NCI-H2171 treated with DMSO at 0.1 percent for 48 hours (cell line): ENCODE measurements at regions not wholly inside any gene's neighbourhood (a gene's known extent, or its start where the extent isn't known, plus 50 kb on each side); places are given as distances from the start of the nearest gene placed in this dataset.

Experiments
- DNase-seq: peaks from one replicate; lab custom pipeline; 2025; lab: John Stamatoyannopoulos, UW

DNA sequence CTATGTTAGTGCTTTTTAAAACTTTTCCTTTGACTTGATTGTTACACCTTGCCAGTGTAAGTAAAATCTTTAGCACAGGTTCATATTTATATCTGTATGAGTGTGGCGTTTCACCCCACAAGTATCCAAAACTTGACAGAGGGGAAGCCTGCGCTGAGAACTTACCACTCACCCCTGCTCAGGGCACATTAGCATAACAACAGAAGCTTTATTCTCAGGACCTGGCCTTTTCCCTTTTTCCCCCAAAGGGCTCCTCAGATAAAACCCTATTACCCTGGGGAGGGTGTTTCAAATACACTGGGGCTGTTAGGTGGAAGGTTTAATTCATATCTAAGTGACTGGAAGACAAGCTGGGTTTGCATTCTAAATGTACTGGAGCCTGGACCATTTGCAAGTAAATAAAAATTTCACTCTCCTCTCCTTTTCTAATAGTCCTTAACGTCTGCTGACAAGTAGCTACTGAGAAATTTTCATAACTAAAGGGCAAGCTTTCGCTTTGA is 276.6 kb downstream of the RNF152 start:
- DNase-seq = no peak

DNA sequence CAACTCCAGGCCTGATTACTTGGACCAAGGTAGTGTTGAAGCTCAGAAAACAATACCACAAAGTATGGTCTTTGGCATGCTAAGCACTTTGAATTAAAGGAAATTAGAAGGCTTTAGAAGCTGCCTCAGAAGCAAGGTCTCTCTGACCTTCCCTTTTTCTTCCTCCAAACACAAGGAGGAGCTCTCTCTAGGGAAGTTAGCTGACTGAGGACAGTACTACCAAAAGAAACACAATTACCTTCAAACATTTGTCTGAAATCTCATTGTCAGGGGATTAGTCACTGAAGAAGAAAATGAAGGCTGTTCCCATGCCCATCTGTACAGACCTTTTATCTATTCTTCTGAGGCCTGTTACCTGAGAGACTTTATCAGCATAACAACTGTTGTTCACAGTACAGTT is 279.3 kb downstream of the CDH20 start:
- no peak for DNase-seq

DNA sequence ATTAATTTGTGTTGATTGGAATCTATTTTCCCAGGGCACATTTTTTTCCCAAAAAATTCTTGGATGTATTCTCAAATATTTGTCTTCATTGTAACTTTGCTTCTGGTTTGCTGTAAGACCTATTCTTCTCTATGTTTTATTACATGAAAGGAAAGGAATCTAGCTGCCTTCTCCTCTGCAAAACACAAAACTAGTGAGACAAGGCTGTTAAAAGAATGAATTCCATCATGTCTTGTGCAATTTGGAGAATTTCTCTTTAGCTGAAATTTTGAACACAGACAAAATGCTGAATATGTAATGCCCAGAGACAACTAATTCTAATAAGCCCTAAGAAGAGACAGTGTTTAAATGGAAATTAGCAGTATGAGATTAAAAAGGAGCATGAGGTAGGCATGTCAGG is 275.9 kb downstream of the CDH20 start:
- no peak for DNase-seq

DNA sequence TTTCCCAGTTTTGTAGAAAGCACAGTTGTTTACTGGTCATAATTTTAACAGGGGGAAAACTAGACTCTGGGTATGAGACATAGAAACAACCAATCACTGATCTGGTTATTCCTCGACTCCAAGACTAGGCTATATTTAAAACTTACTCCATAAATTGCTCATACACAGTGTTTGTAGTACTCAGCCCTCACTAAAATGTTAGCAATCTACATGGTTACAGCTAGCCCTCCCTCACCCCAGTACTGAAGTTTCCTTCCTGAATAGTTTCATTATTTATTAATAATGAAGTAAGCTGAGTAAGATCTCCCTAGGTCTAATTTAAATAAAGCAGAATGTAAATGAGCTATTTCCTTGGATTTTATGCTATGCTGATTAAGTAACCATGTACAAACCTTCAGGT is 275.1 kb downstream of the CDH20 start:
- no peak for DNase-seq

DNA sequence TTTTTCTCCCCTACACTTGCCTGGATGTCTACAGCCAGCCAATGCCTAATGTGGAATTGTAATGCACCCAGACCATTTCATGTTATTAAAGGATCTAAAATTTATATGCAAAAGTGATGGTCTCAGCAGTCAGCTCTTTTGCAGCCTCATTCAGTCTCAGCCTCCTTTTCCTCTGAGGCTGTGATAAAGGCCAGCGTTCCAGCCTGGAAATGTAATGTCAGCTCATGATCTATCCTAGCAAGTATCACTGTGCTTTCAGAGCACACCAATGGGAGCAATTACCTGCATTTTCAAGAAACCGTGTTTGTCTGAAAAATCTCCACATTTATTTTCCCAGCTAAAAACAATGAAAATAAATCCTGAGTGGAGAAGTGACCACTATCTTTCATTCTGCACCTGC is 274.6 kb downstream of the CDH20 start:
- DNase-seq = no peak

DNA sequence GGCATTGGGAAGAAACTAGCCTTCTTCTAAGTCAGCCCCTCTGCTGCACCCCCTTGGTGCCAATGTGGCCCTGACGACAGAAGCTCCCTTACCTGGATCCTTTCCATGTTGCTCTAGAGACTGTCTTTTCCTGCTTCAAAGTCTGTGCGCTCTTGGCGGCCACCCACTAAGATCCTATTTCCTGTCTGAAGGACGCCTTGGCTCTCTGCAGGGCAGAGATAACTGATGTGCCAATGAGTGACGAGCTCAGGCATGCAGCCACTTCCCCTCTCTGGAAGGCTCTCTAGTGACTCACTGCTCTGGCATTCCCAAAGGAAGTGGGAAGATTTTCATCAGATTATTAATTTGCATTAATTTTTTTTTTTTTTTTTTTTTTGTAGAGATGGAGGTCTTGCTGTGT is 273.5 kb downstream of the CDH20 start:
- DNase-seq = no peak

DNA sequence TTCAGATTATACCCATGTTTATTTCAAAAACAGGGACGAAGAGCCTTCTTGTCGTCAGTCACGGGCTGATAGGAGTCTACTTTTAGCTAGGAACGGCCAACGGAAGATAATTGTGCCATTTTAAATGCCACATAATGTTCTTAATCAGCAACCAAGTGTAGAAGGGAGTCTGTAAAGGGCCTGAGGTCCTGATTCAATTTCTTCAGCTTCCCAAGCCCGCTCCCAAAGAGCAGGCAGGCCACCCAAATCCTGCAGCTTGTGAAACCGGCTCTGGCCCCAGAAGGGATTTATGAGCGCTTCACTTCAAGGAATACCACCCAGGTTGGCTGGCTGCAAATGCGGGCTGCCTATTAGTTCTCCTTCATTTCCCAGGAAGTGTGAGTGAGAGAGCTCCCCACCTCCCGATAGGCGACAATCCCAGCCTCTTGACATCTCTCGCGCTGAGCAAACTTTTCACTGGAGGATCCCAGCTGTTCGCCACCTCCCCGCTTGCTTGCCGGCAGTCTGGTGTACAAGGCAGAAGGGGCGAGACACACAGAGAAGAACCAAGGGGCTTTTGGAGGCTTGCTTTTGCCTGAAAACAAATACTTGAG is 272.9 kb downstream of the CDH20 start:
- DNase-seq = no peak

DNA sequence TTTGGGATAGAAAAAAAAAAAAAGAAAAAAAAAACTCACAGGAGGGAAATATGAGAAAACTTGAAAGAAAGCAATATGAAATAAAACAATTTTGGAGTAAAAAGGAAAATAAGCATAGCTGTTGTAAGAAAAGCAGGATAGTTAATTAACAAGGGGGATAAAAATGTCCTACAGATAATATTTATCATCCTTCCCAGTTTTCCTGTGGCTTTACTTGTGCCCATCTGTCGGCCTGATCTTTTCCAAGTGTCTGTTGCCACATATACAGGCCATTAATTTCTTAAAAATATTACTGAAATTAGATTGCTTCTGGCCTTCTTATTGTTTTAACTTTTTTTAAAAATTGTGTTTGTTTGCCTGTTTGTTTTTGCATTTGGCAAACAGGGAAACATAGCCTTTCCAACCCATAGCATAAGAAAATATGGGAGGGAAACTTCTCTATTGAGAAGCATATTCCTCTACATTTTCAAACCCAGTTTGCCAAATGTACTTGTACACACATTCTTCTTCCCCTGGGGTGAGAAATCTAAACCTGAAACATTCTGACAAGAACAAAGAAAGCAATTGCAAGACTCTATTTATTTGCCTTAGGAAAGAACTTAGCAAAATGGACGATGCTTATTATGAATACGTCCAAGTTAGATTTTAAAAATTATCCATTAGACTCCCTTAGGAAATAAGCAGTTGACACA is 272.3 kb downstream of the CDH20 start:
- no peak for DNase-seq
